Cardiac fibroblast (primary cell): ENCODE measurements at regions not wholly inside any gene's neighbourhood (a gene's known extent, or its start where the extent isn't known, plus 50 kb on each side); places are given as distances from the start of the nearest gene placed in this dataset.
A peak's percentile ranks its signal among the peaks of the same experiment; 100 is the strongest.
"Not testable (repeated sequence)": the region's sequence is repeated elsewhere in the genome, so short reads cannot be mapped to it uniquely, and the experiment has no call there.

Experiments
- DNase-seq, 2 donors: peaks; one replicate each; pipeline versions ENCODE4 v3.0.0 to v3.0.0-alpha.2; 2010; ENCODE audit warnings: low read depth in 2 of 2
- H3K4me3 ChIP-seq, 2 donors: replicated peaks in 1 of 2; 1 replicate in 1 of 2; 2 replicates in 1 of 2; pipeline ENCODE4 v1.5.1; 2011; ENCODE audit warnings: low read depth in 2 of 2, low read length in 2 of 2, mild to moderate bottlenecking in 2 of 2, moderate library complexity in 1 of 2
- CTCF ChIP-seq: IDR thresholded peaks from one replicate; pipeline ENCODE4 v1.5.1; 2011; ENCODE audit warnings: low read depth, mild to moderate bottlenecking, low read length, inconsistent platforms

DNA sequence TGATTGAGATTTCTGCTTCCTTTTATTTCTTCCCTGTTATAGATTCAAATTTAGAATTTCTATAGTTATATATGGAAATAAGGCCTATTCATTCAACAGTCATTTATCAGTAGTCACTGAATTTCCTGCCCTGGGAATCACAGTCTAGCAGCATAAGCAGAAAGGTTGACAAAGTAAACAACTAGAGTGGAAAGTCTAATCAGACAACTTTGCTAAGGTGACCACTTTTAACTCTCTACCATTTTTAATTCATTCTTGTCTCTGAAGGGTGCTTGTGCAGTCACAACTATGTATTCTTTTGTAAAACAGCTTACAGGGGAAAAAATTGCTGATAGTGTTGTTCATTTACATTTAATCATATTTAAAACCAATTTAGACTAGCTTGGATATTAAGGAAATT lies 66.1 kb upstream of the PLA2G4A start:
- DNase-seq = peak in 1 of 2 donors; percentile 11
- TF ChIP-seq CTCF = no peak
- no peak overlapping the region for H3K4me3 ChIP-seq

DNA sequence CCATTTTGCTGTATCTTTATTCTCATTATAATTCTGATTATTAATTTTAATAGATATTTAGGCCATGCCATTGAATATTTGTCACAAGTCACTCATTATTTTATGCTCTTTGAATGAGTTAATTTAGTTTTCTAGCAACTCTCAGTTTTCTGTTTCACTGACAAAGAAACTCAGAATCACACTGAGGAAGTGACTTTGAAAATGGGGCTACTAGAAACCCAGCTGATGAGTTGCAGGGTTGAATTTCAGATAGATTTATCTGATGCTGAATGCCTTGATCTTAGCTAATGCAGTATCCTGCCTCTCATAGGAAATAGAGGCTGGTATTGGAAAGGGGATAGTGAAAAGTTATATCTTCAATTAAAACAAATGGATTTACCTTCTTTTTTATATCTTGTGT lies 67.4 kb upstream of the PLA2G4A start:
- DNase-seq = no peak
- H3K4me3 ChIP-seq = no peak overlapping the region
- TF ChIP-seq CTCF = no peak

DNA sequence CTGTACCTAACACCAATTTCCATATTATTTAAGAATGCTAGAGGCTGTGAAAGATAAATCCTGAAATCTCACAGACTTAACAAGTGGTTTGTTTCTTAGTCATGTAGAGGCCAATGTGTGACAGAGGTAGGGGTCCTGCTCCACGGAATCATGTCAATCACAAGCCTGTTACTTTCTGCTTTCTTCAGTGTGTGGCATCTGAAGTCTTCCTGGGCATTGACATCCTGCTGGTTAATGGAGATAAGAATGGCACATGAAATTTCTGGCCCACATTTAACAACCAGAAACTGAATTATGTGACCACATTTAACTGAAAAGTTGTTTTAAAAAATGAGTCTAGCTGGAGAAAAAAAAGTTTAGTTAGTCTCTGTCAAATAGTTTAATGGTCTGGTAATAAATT lies 68.3 kb upstream of the PLA2G4A start:
- no peak for DNase-seq
- no peak for TF ChIP-seq CTCF
- H3K4me3 ChIP-seq = no peak overlapping the region

- H3K4me3 ChIP-seq, DNase-seq: not testable (repeated sequence)
These were observed 69.7 kb upstream of the PLA2G4A start for GRCh38 chr1:186758896-186759606.

DNA sequence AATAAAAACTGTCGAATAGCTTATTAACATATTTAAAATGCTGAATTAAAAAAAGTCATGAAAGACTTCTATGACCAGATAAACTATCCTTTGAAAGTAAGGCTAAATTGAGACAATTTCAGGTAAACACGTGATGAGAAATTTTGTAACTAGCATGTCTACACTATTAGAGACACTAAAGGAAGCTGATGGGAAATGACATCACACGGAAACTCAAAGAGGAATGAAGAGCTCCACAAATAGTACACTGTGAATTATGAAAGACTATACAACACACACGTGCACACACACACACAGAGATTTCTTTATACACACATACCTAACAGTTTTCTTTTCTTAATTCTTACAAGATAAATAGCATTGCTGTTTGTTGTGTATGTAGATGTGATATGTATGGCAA lies 70.9 kb upstream of the PLA2G4A start:
- no peak overlapping the region for H3K4me3 ChIP-seq
- DNase-seq = no peak
- no peak for TF ChIP-seq CTCF

DNA sequence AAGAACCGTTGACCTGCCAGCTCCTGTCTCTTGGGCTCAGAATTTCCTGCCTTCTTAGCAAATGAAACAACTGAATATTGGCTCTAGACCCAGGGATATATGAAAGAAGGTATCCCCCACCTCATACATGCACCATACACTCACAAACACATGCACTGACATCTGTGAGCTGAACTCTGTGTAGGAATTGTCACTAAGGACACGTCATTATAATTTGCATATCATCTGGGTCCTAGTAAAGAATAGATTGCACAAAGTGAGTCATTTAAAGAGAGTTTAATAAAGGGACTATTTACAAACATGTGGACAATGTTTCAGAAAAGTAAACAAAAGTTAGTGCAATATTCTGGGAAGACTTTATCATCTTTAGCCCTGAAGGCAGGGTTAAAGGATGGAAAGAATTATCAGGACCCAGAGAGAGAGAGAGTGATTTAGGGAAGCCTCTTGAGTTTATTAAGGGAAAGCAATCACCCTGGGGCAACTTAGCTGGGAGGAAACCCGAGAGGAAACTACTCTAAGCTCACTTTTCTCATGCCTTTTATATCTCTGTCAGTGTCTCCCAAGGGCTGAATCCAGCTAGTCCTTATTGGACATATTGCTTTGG lies 74.1 kb upstream of the PLA2G4A start:
- no peak overlapping the region for H3K4me3 ChIP-seq
- DNase-seq = no peak
- no peak for TF ChIP-seq CTCF

DNA sequence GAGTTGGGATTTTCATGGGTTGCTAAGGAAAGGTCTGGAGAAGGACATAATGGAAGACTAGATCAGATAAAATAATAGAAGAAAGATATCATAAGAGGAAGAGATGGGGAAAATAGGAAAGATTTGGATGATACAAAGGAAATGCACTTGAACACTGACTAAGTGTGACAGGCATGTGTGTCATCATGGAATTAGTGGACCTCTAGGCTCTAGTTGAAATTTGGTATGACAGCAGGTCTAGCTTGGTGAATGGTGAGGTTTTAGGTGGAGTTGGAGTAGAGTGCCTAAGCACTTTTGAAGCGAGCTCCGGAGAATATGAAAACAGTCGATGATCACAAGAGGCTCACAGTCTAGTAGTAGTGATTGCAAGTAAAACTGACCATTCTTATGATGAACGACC lies 73.0 kb upstream of the PTGS2 start:
- no peak overlapping the region for H3K4me3 ChIP-seq
- DNase-seq = peak in 1 of 2 donors; percentile 18
- no peak for TF ChIP-seq CTCF
